ENCODE measurements at regions not wholly inside any gene's neighbourhood (a gene's known extent, or its start where the extent isn't known, plus 50 kb on each side); places are given as distances from the start of the nearest gene placed in this dataset.

DNA sequence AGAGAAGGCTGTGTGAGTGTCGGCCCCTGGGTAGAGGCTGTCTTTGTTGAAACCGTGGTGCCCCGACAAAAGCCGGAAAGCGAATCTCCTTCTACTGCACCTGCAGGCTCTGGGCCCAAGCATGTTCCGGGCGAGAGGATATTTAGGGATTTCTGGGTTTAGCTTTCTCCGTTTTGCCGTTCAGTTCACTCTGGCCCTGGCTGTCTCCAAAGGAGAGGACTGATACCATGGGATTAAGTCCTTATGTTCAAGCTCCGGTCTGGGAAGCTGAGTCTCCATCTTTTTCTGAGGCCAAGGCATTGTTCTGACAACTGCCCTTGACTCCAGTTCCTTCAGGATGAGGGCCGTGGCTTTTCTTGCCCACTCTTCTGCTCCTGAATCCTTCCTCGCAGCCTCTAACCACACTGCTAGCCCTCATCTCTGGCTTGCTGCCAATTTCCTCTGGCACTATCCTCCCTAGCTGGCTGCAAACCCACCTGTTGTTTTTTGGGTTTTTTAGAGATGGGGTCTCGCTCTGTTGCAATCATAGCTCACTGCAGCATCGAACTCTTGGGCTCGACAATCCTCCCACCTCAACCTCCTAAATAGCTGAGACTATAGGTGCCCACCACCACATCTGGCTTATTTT is 206.8 kb downstream of the SKIDA1 start:
- no peak for DNase-seq

DNA sequence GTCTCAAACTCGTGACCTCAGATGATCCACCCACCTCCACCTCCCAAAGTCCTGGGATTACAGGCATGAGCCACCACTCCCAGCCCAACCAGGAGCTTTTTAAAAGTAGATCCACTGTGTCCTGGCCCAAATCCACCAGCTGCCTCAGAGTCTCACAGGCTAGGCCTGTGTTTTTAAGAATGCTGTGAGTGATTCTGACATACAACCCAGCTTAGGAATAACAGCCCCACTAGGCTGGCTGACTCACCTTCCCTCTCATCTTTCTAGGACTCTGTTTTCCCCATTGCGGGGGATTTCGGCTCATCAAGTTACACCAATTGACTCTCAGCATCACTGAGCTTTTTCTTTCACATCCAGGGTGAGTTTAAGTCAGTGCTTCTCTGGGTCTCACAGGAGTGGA is 207.6 kb downstream of the SKIDA1 start:
- no peak for DNase-seq

DNA sequence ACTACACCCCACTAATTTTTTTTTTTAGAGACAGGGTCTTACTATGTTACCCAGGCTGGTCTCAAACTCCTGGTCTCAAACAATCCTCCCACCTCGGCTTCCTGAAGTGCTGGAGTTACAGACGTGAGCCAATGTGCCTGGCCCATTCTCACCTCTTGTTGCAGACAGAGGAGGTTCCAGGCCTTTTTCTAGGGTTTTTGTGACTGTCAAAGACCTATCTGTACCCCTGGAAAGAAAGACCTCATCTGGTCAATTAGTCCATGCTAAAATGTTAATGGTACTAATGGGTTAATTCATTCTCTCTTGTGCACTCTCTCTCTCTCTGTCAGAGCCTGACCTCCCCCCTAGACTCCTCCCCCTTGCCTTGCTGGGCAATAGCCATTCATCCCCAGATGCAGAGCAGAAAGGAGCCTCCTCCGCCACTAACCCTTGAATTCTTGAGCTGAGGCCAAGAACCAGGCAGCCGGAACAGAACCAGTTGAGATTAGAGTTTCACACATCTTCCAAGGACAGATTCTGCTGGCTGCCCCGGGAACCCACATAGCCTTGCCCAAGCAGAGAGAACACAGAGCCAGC is 209.7 kb downstream of the SKIDA1 start:
- DNase-seq, result no peak

DNA sequence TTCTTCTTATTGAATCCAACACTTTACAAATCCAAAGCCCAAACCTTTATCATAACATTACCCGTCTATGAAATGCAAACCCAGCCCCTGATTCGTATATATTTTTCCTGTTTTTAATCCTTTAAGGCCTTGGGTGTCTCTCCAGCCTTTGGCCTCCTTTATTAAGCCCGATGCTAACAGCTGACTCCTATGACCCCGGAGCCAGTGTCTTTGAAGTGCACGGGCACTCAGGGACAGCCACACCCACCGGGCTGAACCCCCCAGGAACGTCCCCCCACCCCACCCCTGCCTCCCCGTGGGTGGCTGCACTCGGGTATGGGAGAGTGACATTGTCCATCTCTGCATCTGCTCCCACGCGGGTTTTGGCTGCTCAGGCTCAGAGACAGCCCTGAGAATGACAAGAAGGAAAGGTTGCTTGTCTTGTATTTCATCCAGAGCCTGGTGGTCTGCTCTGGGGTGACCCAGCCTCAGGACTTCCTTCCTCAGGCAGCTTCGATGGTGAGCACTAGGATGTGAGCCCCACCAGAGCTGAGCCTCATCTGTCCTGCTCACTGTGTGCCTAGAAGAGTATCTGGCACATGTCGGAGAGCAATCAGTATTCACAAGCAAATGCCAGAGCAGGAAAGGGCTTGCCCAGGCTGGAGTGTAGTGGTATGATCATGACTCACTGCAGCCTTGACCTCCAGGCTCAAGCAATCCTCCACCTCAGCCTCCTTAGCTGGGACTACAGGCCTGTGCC is 210.4 kb downstream of the SKIDA1 start:
- DNase-seq, result no peak

DNA sequence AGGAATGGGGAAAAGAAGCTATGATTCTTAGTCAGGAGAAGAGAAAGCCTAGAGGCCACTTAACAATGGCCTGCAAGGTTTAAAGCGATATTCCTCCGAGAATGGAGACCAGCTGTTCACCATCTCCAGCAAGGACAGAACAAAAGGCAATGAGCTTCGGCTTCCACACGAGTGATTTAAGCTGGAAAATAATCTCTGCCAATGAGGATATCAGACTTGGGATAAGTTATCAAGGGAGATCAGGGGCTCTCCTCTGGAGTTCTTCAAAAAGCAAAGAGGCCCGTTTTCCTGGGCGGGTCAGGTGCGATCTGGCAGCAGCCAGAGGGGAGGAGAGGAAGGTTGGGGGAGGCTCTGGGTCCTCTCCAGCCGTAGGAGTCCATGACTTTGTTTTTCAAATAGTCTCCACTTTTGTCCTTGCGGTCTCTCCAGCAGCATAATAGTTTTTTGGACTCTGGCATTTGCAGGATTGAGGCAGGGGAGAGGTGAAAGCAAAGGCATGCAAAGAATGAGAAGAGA is 211.3 kb downstream of the SKIDA1 start:
- DNase-seq, result no peak

DNA sequence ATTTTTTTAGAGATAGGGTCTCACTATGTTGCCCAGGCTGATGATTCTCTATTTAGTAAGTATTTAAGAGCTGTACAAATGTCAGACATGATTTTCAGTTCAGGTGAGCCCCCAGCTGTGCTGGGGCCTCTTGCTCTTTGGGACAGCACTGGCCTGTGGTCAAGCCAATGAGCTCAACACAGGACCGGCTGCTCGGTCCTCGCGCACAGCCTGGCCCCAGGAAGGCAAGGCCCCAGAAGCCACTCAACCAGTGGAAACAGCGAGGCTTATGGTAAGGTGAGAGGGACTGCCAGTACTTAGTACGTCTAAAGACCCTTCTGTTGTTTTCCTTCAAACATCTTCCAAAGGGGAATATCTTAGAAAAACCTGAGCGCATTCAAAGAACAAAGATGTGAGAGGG is 211.8 kb downstream of the SKIDA1 start:
- no peak for DNase-seq

DNA sequence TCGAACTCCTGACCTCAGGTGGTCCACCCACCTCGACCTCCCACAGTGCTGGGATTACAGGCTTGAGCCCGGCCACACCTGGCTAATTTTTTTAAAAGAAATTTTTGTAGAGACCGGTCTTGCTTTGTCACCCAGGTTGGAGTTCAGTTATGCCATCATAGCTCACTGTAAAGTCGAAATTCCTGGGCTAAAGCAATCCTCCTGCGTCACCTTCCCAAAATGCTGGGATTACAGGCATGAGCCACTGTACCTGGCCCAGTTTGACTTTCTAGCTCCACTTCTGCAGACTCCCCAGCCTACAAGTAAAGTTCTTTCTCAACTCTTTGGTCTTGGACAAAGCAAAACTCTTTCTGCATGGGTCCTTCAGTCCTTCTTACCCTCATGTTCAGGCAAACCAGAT is 214.1 kb downstream of the SKIDA1 start:
- DNase-seq, result no peak

DNA sequence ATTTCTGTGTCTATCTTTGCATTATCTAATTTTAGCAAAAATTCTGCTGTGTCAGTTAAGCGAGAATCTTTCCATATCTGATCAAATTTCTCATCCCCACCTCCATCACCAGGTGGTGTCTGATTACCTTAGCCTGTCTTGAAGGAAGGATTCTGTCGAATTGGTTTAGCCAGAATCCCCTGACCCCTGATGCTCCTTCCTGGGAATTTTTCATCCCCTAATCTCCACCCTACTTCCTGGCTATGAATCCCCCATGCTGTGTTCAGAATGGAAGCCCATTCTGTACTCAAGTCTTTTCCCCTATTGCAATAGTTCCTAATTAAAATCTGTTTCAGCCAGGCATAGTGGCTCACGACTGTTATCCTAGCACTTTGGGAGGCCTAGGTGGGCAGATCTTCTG is 216.1 kb downstream of the SKIDA1 start:
- no peak for DNase-seq

DNA sequence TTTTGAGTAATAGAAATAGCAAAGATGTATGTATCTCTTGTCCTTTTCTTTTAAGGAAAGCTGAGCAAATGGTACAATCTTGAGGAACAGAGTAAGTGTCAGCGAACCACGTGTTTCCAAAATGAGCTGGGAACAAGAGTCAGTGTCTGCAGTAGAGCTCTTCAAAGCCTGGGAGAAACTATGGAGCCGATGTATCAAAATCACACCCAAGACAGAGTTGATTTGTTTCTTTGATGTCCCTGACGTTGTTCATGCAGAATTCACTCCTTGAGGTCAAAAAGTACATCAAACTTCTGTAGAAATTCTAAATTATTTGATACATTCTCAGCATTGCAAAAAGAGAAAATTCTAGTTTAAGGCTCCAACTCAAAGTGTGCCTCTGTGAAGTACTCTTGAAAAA is 216.5 kb downstream of the SKIDA1 start:
- DNase-seq, result no peak

DNA sequence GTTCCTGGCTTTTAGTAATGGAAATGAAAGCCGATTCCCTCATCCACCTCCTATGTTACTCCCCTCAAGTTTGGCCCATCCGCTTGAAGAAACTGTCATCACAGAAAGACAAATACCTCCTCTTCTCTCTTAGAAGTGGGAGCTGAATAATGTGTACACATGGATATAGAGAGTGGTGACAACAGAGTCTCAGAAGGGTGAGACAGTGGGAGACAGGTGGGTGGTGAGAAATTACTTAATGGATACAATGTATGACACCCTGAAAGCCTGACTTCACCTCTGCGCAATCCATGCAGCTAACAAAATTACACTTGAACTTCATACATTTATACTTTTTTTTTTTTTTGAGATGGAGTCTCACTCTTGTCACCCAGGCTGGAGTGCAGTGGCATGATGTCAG is 217.5 kb downstream of the SKIDA1 start:
- DNase-seq, result no peak

DNA sequence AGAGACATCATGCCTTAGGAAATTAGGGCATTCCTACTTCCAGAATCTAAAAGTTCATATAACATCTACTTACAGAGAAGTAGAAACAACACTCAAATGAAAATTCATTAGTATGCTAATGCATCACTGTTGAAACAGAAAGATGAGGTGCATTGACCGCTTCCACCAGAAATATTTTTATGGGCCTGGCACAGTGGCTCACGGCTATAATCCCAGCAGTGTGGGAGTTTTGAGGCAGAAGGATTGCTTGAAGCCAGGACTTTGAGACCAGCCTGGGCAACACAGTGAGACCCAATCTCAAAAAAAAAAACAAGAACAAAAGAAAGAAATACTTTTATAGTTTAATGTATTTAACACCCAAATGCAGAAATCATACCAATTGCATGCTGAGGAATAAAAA is 220.9 kb downstream of the SKIDA1 start:
- DNase-seq, result no peak

DNA sequence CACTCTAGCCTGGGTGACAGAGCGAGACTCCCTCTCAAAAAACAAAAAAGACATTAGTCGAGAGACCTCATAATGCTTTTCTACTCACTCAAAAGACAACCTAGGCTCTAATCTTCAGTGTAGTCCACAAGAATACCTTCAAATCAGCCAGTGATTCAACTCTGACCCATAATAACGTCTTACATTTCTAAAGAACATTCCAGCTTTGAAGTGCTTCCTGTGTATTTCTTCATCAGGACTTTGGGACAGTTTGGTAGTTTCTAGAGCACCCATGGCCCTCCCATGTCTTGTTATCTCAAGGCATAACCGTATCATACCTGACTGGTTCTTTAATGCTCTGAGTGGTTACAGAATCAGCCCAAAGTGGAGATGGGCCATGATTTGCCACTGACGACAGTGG is 221.3 kb downstream of the SKIDA1 start:
- no peak for DNase-seq

DNA sequence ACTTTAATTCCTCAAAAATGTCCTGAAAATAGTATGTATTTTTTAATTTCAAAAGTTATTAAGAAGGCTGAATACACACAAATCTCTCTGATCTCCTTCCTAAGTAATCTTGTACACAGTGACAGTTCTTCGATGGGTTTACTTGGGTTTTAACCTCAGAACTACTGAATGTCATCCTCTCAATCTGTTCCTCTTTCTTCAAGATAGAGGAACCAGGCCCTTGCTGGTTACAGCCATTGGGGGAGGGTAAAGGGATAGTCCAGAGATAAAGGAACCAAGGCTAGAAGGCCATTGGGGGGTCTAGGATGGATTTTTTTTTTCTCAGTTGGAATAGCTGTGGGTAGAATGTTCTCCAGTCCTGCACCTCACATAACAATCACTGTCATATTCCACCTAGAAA is 224.9 kb downstream of the SKIDA1 start:
- no peak for DNase-seq

DNA sequence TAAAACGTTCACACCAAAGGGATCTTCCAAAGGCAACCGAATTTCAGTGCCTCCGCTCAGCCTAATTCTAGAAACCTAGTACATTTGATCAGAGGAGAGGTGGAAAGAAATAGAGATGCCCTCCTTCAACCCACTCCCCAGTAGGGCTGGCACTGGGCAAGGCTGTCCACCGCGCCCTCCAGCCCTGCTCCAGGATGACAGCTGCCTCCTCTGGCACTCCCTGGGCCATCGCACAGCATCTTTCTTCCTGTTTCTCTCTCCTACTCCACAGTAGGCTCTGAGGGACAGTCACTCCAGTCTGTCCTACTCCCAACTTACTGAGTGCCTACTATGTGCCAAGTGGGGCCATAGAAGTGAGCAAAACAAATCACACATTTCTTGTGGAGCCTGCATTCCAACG is 226.2 kb downstream of the SKIDA1 start:
- DNase-seq, result no peak

DNA sequence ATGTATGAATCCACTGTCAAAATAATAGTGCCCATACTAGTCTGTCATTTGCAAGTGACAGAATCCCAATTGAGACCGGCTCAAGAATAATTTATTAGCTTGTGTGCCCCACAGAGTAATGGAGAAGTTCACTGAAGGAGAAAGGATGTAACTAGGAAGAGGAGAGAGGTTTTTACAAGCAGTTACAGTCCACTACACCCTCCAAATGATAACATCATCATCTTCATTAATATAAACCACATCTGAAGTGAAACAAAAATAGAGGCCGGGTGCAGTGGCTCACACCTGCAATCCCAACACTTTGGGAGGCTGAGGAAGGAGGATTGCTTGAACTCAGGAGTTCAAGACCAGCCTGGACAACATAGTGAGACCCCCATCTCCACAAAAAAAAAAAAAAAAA is 226.8 kb downstream of the SKIDA1 start:
- DNase-seq, result no peak

DNA sequence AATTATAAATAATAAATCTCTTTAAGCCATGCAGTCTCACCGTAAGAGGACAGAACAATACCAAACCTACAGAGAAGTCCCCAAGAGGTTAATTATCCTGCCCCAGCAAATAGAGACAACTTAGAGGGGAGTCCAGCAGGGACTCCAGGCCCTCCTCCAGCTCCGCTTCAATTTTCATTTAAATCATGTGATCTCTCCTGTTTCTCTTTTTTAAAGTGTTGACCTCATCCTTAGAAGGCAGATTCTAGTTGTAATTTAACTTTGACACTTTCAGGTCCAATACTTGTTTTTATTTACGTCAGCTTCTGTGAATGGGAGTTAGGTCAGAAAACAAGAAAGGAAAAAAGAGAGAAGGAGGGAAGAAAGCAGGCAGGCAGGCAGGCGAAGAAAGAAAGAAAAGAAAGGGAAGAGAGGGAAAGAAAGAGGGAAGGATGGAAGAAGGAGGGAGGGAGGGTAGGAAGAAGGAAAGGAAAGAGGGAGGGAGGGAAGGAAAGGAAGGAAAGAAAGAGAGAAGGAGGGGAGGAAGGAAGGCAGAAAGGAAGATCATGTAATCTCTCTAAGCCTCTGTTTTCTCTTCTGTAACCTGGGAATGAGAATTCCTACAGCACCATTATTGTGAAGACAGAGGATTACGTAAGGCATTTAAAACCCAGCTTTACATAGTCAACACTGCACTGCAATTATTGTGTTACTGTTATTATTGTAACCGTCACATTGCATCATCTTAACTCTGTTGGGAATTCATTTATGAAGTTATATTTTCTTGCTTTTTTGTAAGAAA is 227.7 kb downstream of the SKIDA1 start:
- DNase-seq, result no peak

DNA sequence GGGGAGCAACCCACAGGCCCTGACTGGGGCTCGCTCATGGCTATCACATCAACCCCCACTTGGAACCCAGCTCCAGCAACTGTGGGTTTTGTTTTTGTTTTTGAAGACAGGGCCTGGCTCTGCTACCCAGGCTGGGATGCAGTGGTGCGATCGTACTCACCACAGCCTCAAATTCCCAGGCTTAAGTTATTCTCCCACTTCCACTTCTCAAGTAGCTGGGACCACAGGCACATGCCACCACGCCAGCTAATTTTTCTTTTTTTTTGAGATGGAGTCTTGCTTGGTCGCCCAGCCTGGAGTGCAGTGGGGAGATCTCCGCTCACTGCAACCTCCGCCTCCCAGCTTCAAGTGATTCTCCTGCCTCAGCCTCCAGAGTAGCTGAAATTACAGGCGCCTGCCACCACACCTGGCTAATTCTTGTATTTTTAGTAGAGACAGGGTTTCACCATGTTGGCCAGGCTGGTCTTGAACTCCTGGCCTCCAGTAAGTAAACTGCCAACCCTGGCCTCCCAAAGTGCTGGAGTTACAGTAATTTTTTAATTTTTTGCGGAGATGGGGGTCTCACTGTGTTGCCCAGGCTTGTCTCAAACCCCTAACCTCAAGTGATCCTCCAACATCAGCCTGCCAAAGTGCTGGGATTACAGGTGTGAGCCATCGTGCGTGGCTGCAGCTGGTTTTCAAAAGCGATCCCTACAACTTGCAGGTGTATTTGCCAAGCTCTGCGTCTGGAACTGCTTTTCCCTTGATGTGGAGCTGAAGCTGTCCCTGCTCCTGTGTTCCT is 228.7 kb downstream of the SKIDA1 start:
- no peak for DNase-seq

DNA sequence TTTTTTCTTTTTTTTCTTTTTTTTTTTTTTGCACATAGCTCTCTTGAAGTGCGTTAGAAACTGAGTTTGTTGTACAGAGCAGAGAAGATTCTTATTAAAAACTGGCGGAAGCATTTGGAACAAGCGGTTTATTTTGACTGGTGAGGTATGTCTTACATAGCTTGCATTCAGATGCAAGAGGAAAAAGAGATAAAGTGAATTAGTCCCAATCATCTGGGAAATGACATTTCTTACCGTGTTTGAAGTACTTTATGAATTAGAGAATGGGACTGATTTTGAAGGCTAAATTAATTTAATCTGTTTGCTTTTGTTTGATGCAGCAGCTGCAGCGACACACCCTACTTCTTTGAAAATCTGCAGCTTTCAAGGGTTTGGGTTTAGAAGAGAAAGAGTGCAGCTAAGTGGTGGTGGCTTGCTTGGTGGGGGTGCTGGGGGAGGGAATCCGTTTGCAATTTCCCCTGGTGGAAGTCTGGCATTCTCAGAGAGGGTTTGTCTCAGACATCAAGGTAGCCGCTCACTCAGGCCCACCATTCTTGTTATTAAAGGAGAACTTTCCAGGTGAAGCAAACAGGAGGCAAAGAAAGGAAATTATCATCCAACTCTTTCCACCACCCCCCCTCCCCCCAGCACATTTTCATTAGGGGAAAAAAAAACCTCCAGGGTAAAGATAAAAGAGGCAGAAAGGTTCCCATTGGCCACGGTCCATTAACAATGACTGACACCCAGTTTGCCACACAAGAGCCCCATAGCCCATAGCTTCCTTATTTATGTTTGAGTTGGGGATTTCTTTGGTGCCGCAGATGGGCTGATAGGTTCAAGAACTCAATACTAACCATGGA is 231.7 kb downstream of the SKIDA1 start:
- DNase-seq, result no peak

DNA sequence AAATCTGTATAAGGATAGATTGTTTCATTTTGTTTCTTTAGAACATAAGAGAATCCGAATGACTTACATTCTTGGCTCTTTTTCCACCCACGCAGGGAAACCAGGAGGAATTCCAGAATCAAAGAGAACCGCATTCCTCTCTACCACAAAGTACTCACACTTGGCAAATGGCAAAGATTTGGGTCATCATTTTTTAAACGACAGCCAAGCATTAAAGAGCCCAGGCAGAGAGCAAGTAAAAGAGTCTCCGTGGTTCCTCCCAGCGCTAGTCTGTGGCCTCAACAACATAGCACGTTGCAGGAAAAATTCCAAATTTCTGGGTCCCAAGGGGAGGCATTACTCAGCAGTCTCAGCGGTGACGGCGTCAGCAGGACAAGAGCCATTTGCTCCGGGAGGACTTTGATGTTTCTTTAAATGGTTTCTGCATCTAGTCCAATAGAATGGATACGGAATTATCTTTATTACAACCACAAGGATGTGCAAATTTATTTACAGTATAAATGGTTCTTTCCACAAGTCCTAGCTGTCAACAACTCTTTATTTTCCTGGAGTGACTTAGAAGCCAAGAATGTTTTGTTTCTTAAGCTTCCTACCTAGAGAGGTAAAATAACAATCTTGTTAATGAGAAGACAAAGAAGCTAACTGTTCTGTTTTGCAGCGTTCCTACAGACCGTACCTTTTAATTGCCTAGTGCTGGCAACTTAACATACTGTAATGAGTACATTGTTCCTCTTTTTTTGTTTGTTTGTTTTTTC is 232.5 kb downstream of the SKIDA1 start:
- DNase-seq, result no peak

DNA sequence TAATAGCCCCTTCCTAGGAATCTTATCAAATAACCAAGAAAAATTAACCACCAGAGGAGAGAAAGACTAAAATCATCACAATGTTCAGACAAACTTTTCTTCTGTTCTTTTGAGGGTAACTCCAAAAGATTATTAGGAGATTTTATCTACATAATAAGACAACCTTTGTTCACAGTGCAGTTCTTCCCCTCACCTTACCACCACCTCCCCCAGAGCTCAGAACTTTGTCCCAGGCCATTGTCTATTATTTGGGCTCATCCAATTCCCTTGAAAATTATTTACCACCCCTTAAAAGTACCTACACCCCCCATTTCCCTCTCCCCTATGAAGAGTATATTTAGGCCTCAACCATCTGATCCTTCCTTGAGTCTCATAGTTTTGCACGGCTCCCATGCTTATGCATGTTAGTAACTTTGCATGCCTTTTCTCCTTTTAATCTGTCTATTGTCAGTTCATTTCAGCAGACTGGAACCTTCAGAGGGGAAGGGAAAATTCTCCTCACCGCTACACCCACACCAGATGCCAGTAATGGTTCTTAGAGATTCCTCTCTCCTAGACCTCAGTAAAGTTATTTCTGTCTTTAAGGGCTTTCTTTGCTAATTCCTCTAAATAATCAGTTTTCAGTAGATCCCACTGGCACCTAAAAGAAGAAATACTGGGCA is 234.9 kb downstream of the SKIDA1 start:
- no peak for DNase-seq

DNA sequence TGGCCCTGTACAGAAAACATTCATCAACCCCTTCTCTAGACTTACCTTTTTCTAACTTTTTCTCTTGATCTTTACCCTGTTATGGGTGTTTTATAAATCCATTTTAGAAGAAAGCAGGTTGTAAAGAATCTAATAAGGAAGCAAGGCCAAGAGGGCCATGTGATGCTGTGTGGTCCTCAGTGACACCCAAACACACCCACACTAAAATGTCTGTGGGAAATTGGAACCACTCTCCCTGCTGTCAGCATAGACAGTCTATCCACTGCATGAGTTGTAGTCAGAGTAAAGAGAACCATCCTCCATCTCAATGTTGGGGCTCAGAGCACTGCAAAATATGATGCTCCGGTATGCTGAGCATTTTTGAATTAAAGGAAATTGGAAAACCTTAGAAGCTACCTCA is 235.5 kb downstream of the SKIDA1 start:
- DNase-seq, result no peak
